GM19238 (cell line): ENCODE measurements at regions not wholly inside any gene's neighbourhood (a gene's known extent, or its start where the extent isn't known, plus 50 kb on each side); places are given as distances from the start of the nearest gene placed in this dataset.
"Not testable (repeated sequence)": the region's sequence is repeated elsewhere in the genome, so short reads cannot be mapped to it uniquely, and the experiment has no call there.

ENCODE experiments used
- DNase-seq: peaks from one replicate; pipeline ENCODE4 v3.0.0; 2011; ENCODE audit warnings: low spot score; ENCODE audit not compliant: insufficient read length

GRCh38 chr20:48531505-48531904 lies 296.3 kb downstream of the PREX1 start:
- no peak for DNase-seq

DNA sequence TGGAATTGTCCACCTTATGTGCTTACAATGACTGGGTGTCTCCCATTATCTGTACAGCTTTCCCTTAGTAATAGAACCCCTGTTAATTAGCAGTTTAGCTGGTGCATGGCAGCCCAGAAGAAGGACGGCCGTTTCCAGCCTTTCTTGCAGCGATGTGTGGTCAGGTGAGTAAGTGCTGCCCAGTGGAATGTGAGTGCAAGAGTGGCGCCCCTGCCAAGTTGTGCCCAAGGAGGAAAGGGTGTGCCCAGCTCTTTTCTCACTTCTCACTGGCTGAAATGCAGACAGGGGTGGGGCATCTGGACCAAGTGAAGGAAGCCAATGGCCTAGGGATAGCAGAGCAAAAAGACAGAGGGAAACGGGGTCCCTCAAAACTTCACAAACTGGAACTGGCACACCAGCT lies 296.8 kb downstream of the PREX1 start:
- DNase-seq, result no peak

DNA sequence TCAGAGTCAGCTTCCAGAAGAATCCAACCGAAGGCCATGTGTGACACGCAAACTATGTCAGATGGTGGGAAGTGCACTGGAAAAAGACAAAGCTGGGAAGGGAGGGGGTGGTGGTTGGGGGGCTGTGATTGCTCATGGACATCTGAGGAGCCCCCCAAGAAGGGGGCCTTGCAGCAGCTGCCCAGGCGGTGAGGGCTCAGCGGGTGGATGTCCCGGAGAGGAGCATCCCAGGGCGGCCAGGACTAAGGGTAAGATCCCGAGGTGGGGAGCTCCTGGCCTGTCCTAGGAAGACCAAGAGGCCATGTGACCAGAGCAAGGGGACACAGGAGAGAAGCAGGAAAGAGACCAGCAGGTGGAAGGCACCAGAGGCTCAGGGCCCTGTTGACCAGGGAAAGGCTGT lies 299.5 kb downstream of the PREX1 start:
- DNase-seq, result no peak

- DNase-seq, result no peak
Observed at GRCh38 chr20:48527771-48528170, 300.0 kb downstream of the PREX1 start.

- no peak for DNase-seq
Observed at GRCh38 chr20:48526936-48527335, 300.9 kb downstream of the PREX1 start.

DNA sequence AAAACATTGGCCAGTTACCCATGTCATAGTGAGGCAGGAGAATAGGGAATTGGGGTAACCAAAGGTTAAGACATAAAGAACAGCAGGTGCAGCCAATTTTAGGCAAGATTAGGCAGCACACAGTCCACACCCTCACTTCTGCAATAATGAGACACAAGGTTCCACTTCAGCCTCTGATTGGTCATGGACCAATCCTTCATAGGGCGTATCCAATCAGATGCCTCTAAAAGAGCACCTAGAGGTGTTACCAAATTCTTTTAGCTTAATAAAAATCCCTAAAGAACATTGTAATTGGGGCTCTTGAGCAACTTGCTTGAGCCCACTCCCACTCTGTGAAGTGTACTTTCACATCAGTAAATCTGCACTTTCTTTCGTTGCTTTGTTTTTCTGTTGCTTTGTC lies 302.4 kb downstream of the PREX1 start:
- DNase-seq, result no peak

- DNase-seq, result no peak
Observed at GRCh38 chr20:48524582-48524981, 303.2 kb downstream of the PREX1 start.

DNA sequence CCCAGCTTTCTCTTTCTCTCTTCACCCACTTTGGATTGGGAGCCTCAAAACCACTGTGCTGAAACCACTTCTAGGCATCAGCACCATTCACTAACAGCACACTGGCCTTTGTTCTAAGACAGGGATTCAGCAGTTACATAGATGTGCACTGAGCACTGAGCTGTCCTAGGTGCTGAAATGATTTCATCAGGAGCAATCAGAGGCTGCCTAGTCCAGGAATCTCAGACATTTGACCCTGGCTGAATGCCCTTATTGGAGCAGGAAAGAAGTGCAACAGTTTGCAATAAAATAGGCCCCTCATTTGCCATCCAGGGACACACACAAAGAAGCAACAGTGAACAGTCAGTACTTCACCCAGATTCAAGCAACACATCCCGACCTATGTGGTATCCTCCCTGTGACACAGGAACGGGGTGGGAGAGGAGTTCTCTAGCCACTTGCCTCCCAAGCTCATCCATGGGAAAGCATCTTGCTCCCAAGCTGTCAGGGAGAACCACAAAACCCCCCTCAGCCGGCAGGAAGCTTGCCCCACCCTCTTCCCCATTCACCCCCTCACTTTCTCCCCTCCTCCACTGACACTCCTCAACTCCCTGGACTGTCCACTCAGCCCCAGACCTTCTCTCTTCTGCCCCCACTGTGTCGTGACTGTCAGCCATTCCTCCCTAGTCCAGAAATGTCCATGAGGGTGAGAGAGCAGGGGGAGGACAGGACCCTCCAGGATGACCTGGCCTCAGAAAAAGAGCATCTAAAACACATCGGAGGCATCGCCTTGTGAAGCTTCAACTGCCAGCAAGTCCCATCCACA lies 304.4 kb downstream of the PREX1 start:
- DNase-seq, result no peak

DNA sequence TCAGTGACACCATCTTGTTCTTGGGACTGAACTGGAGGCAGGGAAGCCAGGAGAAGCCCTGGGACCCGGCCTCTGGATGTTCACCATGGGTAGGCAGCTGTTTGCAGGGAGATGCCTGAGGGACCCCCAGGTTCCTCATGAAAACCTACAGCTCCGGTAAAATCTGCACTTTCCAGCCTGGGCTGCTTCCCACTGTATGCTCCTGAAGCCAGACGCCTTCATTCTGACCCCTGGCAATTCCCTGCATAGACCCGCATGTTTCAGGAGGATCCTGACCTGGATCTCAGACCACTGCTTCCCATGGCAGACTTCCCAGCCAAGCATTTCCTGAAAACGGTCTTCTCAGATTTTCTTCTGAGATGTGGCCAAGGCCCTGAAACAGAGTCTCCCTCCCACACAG lies 306.7 kb downstream of the PREX1 start:
- DNase-seq, result no peak

- DNase-seq, result not testable (repeated sequence)
Observed at GRCh38 chr20:48516196-48516595, 311.6 kb downstream of the PREX1 start.

- not testable (repeated sequence) for DNase-seq
Observed at GRCh38 chr20:48514577-48514976, 313.2 kb downstream of the PREX1 start.

DNA sequence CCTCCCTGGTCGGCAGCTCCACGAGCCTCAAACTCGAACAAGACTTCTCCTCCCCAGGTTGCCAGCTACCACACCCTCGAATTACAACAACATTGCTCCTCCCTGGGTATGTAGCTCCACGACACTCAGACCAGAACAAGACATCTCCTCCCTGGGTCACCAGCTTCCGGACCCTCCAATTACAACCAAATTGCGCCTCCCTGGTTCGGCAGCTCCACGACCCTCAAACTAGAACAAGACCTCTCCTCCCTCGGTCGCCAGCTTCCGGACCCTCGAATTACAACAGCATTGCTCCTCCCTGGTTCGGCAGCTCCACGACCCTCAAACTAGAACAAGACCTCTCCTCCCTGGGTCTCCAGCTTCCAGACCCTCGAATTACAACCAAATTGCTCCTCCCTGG lies 315.3 kb downstream of the PREX1 start:
- not testable (repeated sequence) for DNase-seq

- not testable (repeated sequence) for DNase-seq
Observed at GRCh38 chr20:48505066-48505465, 322.7 kb downstream of the PREX1 start.

GRCh38 chr20:48503166-48503815 lies 324.5 kb downstream of the PREX1 start:
- DNase-seq, result no peak

DNA sequence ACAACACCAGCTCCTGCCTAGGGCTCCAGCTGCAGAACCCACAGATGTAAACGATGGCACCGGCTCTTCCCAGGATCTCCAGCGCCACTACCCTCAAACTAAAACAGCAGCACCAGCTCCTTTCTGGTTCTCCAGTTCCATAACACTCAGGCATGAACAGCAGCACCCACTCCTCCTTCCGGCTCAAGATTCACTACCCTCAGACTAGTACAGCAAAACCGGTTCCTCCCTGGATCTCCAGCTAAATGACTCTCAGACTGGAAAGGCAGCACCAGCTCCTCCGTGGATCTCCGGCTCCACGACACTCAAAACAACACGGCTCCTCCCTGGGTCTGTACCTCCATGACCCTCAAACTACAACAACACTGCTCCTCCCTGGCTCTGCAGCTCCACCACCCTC lies 325.0 kb downstream of the PREX1 start:
- no peak for DNase-seq

- no peak for DNase-seq
Observed at GRCh38 chr20:48502016-48502415, 325.8 kb downstream of the PREX1 start.

GRCh38 chr20:48500900-48501299 lies 326.9 kb downstream of the PREX1 start:
- DNase-seq, result not testable (repeated sequence)

DNA sequence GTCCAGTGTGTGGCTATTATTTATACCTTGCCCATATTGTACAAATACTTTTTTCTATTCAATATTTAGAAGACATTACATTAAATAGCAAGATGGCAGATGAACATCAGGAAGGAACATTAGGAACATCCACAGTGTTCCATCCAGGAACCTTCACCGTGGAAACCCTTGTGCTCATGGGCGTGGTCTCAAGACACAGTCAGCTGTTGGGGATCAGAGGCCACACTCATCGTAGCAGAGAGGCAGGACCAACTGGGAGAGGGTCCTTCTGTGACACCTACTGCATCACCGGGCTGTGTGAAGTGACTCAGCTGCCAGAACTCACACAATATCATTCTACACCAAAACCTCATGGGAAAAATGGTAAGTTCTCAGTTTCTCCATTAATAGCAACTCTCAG lies 328.9 kb downstream of the PREX1 start:
- DNase-seq, result not testable (repeated sequence)

DNA sequence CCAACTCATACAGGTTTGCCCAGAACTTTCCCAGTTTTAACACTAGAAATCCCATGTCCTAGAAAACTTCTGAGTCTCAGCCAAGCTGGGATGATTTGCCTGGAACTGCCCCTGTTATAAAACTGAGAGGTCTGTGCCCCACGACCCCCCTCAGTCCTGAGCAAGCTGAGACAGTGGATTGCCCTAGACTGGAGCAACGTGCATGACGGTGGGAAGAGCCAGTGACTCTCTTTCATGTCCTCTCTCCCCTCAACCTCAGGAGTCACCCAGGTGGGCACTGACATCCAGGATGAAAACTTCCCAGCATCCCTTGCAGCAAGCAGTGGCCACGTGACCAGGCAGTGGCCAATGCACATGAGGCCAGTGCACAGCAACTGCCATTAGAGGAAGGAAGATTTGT lies 329.7 kb downstream of the PREX1 start:
- not testable (repeated sequence) for DNase-seq

DNA sequence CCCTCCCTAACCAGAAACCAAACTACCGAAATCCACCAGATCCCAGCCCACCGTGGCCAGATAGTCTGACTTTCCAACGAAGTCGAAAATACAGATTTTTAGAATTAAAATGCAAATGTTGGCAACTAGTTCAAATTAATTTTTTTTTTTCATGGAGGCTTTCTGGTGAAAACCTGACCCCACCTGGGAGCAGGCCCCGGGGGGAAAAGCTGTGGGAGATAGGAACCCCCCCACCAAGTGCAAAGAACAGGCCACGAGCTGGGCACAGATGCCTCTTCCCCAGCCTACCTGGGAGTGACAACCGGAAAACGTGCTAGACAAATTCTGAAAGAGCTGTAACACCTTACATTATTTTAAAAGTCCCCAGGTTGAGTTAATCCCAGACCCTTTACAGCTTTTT lies 333.8 kb downstream of the PREX1 start:
- DNase-seq, result no peak

DNA sequence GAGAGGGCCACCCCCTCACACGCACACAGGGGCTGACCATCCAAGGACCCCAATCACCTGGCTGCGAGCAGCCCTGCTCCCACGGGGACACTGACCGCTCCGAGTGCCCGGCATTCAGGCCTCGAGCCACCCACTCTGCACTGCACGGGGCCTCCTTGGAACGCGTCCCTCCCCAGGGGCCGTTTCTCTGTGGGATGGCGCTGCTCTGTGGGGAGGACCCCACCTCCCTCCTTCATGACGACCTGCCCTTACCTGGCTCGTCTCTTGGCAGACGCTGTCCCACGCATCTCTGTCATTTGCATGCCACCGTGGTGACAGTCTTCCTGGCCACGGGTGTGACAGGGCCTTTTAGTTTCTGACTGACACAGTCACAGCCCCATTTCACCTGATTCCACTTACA lies 334.5 kb downstream of the PREX1 start:
- DNase-seq, result not testable (repeated sequence)

DNA sequence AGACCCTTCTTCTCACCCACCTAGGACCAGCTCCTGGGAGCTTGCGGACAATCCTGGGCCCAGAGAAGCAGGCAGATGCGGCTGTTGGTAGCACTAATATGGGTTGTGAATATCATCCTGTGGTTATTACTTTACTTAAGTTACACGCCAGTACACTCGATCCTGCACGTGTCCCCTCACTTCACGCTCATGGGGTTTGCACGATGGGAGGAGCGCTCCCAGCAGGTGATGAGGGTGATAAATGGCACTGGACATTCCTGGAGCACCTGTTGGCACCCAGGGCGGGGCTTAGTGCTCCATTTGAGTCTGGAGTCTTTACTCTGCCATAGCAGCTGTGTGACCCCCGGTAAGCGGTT lies 335.1 kb downstream of the PREX1 start:
- DNase-seq, result no peak
